Activated B cell treated with CpG ODN at 0.5 μM for 24 hours (primary cell): ENCODE measurements at regions not wholly inside any gene's neighbourhood (a gene's known extent, or its start where the extent isn't known, plus 50 kb on each side); places are given as distances from the start of the nearest gene placed in this dataset.
"Not testable (repeated sequence)": the region's sequence is repeated elsewhere in the genome, so short reads cannot be mapped to it uniquely, and the experiment has no call there.

Source experiments
- ATAC-seq: fragments of 200-7000 bp; cut with Tn5 transposase; one replicate; pipeline ENCODE4 v1.10.0; 2021; ENCODE audit warnings: low read depth, mild to moderate bottlenecking, moderate library complexity
- CTCF ChIA-PET: fragments of 350-600 bp; sonication (Branson Sonifier 250); formaldehyde crosslinking; loops from one replicate; lab custom pipeline; 2021; ENCODE audit warnings: antibody characterized with exemption; lab: Charles Lee
- POLR2A ChIA-PET: fragments of 350-600 bp; sonication (Branson Sonifier 250); formaldehyde crosslinking; loops from one replicate; lab custom pipeline; 2021; ENCODE audit warnings: antibody characterized with exemption; lab: Charles Lee
- DNase-seq: peaks from one replicate; pipeline ENCODE4 v3.0.0; 2022
- H3K27ac Mint-ChIP-seq: one replicate; pipeline ENCODE4 v1.8.0; 2020; ENCODE audit warnings: mixed read lengths
- H3K27me3 Mint-ChIP-seq: one replicate; pipeline ENCODE4 v1.8.0; 2021; ENCODE audit warnings: mixed read lengths
- H3K36me3 Mint-ChIP-seq: one replicate; pipeline ENCODE4 v1.8.0; 2021; ENCODE audit warnings: low read depth, mixed read lengths
- H3K4me1 Mint-ChIP-seq: one replicate; pipeline ENCODE4 v1.8.0; 2021; ENCODE audit warnings: mixed read lengths
- H3K4me3 Mint-ChIP-seq: one replicate; pipeline ENCODE4 v1.8.0; 2020; ENCODE audit warnings: mild to moderate bottlenecking, mixed read lengths
- H3K9me3 Mint-ChIP-seq: one replicate; pipeline ENCODE4 v1.8.0; 2020; ENCODE audit warnings: mixed read lengths
- CTCF ChIP-seq: fragments of 200-600 bp; IDR thresholded peaks from one replicate; pipeline ENCODE4 v1.8.0; 2022; ENCODE audit warnings: antibody characterized with exemption, mild to moderate bottlenecking
- intact Hi-C: fragments of 100-400 bp; cut with micrococcal nuclease; formaldehyde crosslinking; loops from one replicate; pipeline ENCODE4 v1.15.1; 2024

GRCh38 chr6:126720304-126720703 is 380.4 kb downstream of the CENPW start:
- Mint-ChIP-seq H3K27me3 (no peaks in the 10 kb centered on the region), H3K9me3 (no peaks in the 10 kb centered on the region), H3K4me3 (no peak overlapping the region), H3K36me3 (no peaks in the 10 kb centered on the region), H3K27ac (no peak overlapping the region), H3K4me1 (no peaks in the 10 kb centered on the region)
- ATAC-seq (no peak), DNase-seq (no peak)
- ChIA-PET POLR2A (no interaction called here), CTCF (no interaction called here)
- no peak for TF ChIP-seq CTCF
- intact Hi-C loops: no loop called here

- no peaks in the 10 kb centered on the region for H3K27me3 Mint-ChIP-seq
- ChIA-PET POLR2A (no interaction called here), CTCF (no interaction called here)
- TF ChIP-seq CTCF: no peak
- DNase-seq (no peak), ATAC-seq (no peak)
- intact Hi-C loops: no loop called here
- H3K36me3 Mint-ChIP-seq: no peaks in the 10 kb centered on the region
- H3K4me3 Mint-ChIP-seq: no peak overlapping the region
- H3K9me3 Mint-ChIP-seq: no peaks in the 10 kb centered on the region
- no peaks in the 10 kb centered on the region for H3K4me1 Mint-ChIP-seq
- H3K27ac Mint-ChIP-seq: no peak overlapping the region
Measured at GRCh38 chr6:126721581-126722160, 381.8 kb downstream of the CENPW start.

GRCh38 chr6:126722411-126722810 is 382.5 kb downstream of the CENPW start:
- no peak for DNase-seq
- ChIA-PET CTCF (no interaction called here), POLR2A (no interaction called here)
- Mint-ChIP-seq H3K4me1 (no peaks in the 10 kb centered on the region), H3K4me3 (no peak overlapping the region), H3K36me3 (no peaks in the 10 kb centered on the region), H3K27me3 (no peaks in the 10 kb centered on the region), H3K9me3 (no peaks in the 10 kb centered on the region), H3K27ac (no peak overlapping the region)
- ATAC-seq: no peak
- intact Hi-C loops: no loop called here
- TF ChIP-seq CTCF: no peak

- Mint-ChIP-seq H3K4me3 (no peak overlapping the region), H3K36me3 (no peaks in the 10 kb centered on the region), H3K27me3 (no peaks in the 10 kb centered on the region), H3K4me1 (no peaks in the 10 kb centered on the region), H3K27ac (no peak overlapping the region), H3K9me3 (peaks cover 3% of the 10 kb centered on the region)
- no peak for TF ChIP-seq CTCF
- DNase-seq: no peak
- POLR2A ChIA-PET: no interaction called here
- CTCF ChIA-PET: no interaction called here
- no peak for ATAC-seq
- intact Hi-C loops: no loop called here
Measured at GRCh38 chr6:126723541-126724170, 383.7 kb downstream of the CENPW start.

GRCh38 chr6:126724821-126725220 is 384.9 kb downstream of the CENPW start:
- Mint-ChIP-seq H3K27me3 (no peaks in the 10 kb centered on the region), H3K4me1 (no peaks in the 10 kb centered on the region), H3K9me3 (peaks cover 3% of the 10 kb centered on the region), H3K4me3 (no peak overlapping the region), H3K27ac (no peak overlapping the region), H3K36me3 (no peaks in the 10 kb centered on the region)
- CTCF ChIA-PET: no interaction called here
- DNase-seq (no peak), ATAC-seq (no peak)
- intact Hi-C loops: no loop called here
- POLR2A ChIA-PET: no interaction called here
- TF ChIP-seq CTCF: no peak

GRCh38 chr6:126726454-126726853 is 386.5 kb downstream of the CENPW start:
- H3K27me3 Mint-ChIP-seq, DNase-seq, H3K4me1 Mint-ChIP-seq, H3K27ac Mint-ChIP-seq, H3K4me3 Mint-ChIP-seq, H3K9me3 Mint-ChIP-seq, CTCF ChIA-PET, intact Hi-C loops, POLR2A ChIA-PET, H3K36me3 Mint-ChIP-seq, ATAC-seq: not testable (repeated sequence)
